Vagina (tissue), 2 donors: ENCODE measurements at regions not wholly inside any gene's neighbourhood (a gene's known extent, or its start where the extent isn't known, plus 50 kb on each side); places are given as distances from the start of the nearest gene placed in this dataset.

Source experiments
- CTCF ChIP-seq, 3 experiments: fragments of 450-650 bp in 2 of 3; fragments of 200-600 bp in 1 of 3; sonication (generic) in 1 of 3; IDR thresholded peaks; one replicate each; pipeline ENCODE4 v1.5.1; 2017 to 2019; ENCODE audit warnings: antibody characterized with exemption in 3 of 3, mild to moderate bottlenecking in 2 of 3, moderate library complexity in 2 of 3
- POLR2A ChIP-seq, 2 donors: fragments of 450-650 bp; IDR thresholded peaks; one replicate each; pipeline ENCODE4 v1.6.1; 2017; ENCODE audit warnings: antibody characterized with exemption in 2 of 2, mild to moderate bottlenecking in 2 of 2, moderate library complexity in 2 of 2
- POLR2AphosphoS5 ChIP-seq, 2 donors: sonication (generic); formaldehyde crosslinking; IDR thresholded peaks; one replicate each; pipeline ENCODE4 v1.9.0; 2017; ENCODE audit warnings: antibody characterized with exemption in 2 of 2, mild to moderate bottlenecking in 2 of 2, low read depth in 1 of 2; ENCODE audit not compliant: insufficient read depth in 1 of 2

GRCh38 chr5:176181271-176181855, 56.9 kb upstream of the SIMC1 start:
- no peak for TF ChIP-seq CTCF (IDR thresholded peaks at IDR 0.05)
- TF ChIP-seq POLR2A (IDR thresholded peaks at IDR 0.05) = no peak
- no peak for TF ChIP-seq POLR2AphosphoS5 (IDR thresholded peaks at IDR 0.05; ENCODE audit: insufficient read depth in 1 of 2, low read depth in 1 of 2)
